ENCODE measurements at regions not wholly inside any gene's neighbourhood (a gene's known extent, or its start where the extent isn't known, plus 50 kb on each side); places are given as distances from the start of the nearest gene placed in this dataset.
"Not testable (repeated sequence)": the region's sequence is repeated elsewhere in the genome, so short reads cannot be mapped to it uniquely, and the experiment has no call there.

- Histone ChIP-seq H3K27me3 (no peaks in the 10 kb centered on the region), H3K36me3 (no peaks in the 10 kb centered on the region), H3K27ac (no peak overlapping the region), H3K4me1 (no peaks in the 10 kb centered on the region), H3K9me3 (peaks cover 0 to 16% (median 9%) of the 10 kb centered on the region in 11 donors), H3K4me3 (no peak overlapping the region)
- intact Hi-C loops (cut with DNase I), result no loop called here
- DNase-seq (no peak), ATAC-seq (no peak)
- no peak for TF ChIP-seq CTCF (IDR thresholded peaks at IDR 0.05)
- 88 to 89% methylated on average over 4 of the region's 4 CpGs for whole genome bisulfite sequencing, 2 donors
Observed at GRCh38 chr2:34215174-34215573, 616.1 kb upstream of the FAM98A start.

GRCh38 chr2:34210382-34210781, 611.3 kb upstream of the FAM98A start:
- intact Hi-C loops (cut with DNase I); H3K27me3 ChIP-seq; DNase-seq; H3K4me3 ChIP-seq; H3K36me3 ChIP-seq; H3K27ac ChIP-seq; H3K4me1 ChIP-seq; ATAC-seq: not testable (repeated sequence)
- 81 to 83% methylated on average over 8 of the region's 8 CpGs for WGBS, 2 donors
- H3K9me3 ChIP-seq, result peaks cover 0 to 49% (median 15%) of the 10 kb centered on the region in 11 donors

GRCh38 chr2:34204560-34204959, 605.5 kb upstream of the FAM98A start:
- peaks cover 0 to 29% (median 2%) of the 10 kb centered on the region in 11 donors for H3K9me3 ChIP-seq
- no peaks in the 10 kb centered on the region for H3K36me3 ChIP-seq
- WGBS, 2 donors, result 88 to 90% methylated on average over 1 of the region's 1 CpG
- DNase-seq (no peak), ATAC-seq (no peak)
- H3K4me3 ChIP-seq, result no peak overlapping the region
- no peak overlapping the region for H3K27ac ChIP-seq
- intact Hi-C loops (cut with DNase I), result no loop called here
- no peaks in the 10 kb centered on the region for H3K4me1 ChIP-seq
- no peaks in the 10 kb centered on the region for H3K27me3 ChIP-seq
- no peak for TF ChIP-seq CTCF (IDR thresholded peaks at IDR 0.05)

- Histone ChIP-seq H3K4me3 (no peak overlapping the region), H3K4me1 (no peaks in the 10 kb centered on the region), H3K9me3 (peaks cover 0 to 3% (median 0%) of the 10 kb centered on the region in 11 donors), H3K36me3 (no peaks in the 10 kb centered on the region), H3K27me3 (no peaks in the 10 kb centered on the region), H3K27ac (no peak overlapping the region)
- DNase-seq (no peak), ATAC-seq (no peak)
- TF ChIP-seq CTCF (IDR thresholded peaks at IDR 0.05), result no peak
- intact Hi-C loops (cut with DNase I), result no loop called here
- WGBS, 2 donors, result 75 to 83% methylated on average over 1 of the region's 1 CpG
Observed at GRCh38 chr2:34201099-34201498, 602.0 kb upstream of the FAM98A start.

GRCh38 chr2:34199971-34200370, 600.9 kb upstream of the FAM98A start:
- no peak overlapping the region for H3K27ac ChIP-seq
- no peak for TF ChIP-seq CTCF (IDR thresholded peaks at IDR 0.05)
- H3K27me3 ChIP-seq, result no peaks in the 10 kb centered on the region
- ATAC-seq, result no peak
- no peak overlapping the region for H3K4me3 ChIP-seq
- peaks cover 0 to 3% (median 0%) of the 10 kb centered on the region in 11 donors for H3K9me3 ChIP-seq
- no peak for DNase-seq
- H3K4me1 ChIP-seq, result no peaks in the 10 kb centered on the region
- no peaks in the 10 kb centered on the region for H3K36me3 ChIP-seq
- intact Hi-C loops (cut with DNase I), result no loop called here

Data from heart right ventricle (tissue), 16 donors.